ENCODE measurements at regions not wholly inside any gene's neighbourhood (a gene's known extent, or its start where the extent isn't known, plus 50 kb on each side); places are given as distances from the start of the nearest gene placed in this dataset.

- TF ChIP-seq, protein P1, sequence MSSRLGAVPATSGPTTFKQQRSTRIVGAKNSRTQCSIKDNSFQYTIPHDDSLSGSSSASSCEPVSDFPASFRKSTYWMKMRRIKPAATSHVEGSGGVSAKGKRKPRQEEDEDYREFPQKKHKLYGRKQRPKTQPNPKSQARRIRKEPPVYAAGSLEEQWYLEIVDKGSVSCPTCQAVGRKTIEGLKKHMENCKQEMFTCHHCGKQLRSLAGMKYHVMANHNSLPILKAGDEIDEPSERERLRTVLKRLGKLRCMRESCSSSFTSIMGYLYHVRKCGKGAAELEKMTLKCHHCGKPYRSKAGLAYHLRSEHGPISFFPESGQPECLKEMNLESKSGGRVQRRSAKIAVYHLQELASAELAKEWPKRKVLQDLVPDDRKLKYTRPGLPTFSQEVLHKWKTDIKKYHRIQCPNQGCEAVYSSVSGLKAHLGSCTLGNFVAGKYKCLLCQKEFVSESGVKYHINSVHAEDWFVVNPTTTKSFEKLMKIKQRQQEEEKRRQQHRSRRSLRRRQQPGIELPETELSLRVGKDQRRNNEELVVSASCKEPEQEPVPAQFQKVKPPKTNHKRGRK (CRISPR knock-in tag; IDR thresholded peaks at IDR 0.05): no peak
- 0 out of 4 replicates have a peak, but pooled peaks of 1 of the 2 experiments have one; percentile 6 for TF ChIP-seq NR2F1 (CRISPR knock-in tag; IDR thresholded peaks at IDR 0.05)
- TF ChIP-seq, protein P2, sequence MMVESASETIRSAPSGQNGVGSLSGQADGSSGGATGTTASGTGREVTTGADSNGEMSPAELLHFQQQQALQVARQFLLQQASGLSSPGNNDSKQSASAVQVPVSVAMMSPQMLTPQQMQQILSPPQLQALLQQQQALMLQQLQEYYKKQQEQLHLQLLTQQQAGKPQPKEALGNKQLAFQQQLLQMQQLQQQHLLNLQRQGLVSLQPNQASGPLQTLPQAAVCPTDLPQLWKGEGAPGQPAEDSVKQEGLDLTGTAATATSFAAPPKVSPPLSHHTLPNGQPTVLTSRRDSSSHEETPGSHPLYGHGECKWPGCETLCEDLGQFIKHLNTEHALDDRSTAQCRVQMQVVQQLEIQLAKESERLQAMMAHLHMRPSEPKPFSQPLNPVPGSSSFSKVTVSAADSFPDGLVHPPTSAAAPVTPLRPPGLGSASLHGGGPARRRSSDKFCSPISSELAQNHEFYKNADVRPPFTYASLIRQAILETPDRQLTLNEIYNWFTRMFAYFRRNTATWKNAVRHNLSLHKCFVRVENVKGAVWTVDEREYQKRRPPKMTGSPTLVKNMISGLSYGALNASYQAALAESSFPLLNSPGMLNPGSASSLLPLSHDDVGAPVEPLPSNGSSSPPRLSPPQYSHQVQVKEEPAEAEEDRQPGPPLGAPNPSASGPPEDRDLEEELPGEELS (CRISPR knock-in tag; IDR thresholded peaks at IDR 0.05): peak; percentile 40; the same call in 1 of the 2 replicates
- peak; percentile 96 for TF ChIP-seq RBFOX2 (IDR thresholded peaks at IDR 0.05; ENCODE audit: low read depth, low read length)
- TF ChIP-seq, protein P3, sequence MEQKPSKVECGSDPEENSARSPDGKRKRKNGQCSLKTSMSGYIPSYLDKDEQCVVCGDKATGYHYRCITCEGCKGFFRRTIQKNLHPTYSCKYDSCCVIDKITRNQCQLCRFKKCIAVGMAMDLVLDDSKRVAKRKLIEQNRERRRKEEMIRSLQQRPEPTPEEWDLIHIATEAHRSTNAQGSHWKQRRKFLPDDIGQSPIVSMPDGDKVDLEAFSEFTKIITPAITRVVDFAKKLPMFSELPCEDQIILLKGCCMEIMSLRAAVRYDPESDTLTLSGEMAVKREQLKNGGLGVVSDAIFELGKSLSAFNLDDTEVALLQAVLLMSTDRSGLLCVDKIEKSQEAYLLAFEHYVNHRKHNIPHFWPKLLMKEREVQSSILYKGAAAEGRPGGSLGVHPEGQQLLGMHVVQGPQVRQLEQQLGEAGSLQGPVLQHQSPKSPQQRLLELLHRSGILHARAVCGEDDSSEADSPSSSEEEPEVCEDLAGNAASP (CRISPR knock-in tag; IDR thresholded peaks at IDR 0.05; ENCODE audit: borderline replicate concordance): peak; percentile 89; the same call in 1 of the 2 replicates
- peak; percentile 75 for TF ChIP-seq CBFB (CRISPR knock-in tag; IDR thresholded peaks at IDR 0.05)
- no peak for TF ChIP-seq PAX8 (CRISPR knock-in tag; IDR thresholded peaks at IDR 0.05; ENCODE audit: borderline replicate concordance)
- peak in 1 of 2 experiments; percentile 71; a peak in 1 of 4 replicates for TF ChIP-seq KLF16 (CRISPR knock-in tag; IDR thresholded peaks at IDR 0.05)
- TF ChIP-seq PRMT3 (CRISPR knock-in tag; IDR thresholded peaks at IDR 0.05; ENCODE audit: borderline replicate concordance, low read depth): no peak; the same call in 1 of the 2 replicates
- TF ChIP-seq, protein P4, sequence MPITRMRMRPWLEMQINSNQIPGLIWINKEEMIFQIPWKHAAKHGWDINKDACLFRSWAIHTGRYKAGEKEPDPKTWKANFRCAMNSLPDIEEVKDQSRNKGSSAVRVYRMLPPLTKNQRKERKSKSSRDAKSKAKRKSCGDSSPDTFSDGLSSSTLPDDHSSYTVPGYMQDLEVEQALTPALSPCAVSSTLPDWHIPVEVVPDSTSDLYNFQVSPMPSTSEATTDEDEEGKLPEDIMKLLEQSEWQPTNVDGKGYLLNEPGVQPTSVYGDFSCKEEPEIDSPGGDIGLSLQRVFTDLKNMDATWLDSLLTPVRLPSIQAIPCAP (CRISPR knock-in tag; IDR thresholded peaks at IDR 0.05; ENCODE audit: low read depth): 0 out of 2 replicates have a peak, but pooled peaks have one; percentile 25
- peak; percentile 84 for TF ChIP-seq BCL6 (CRISPR knock-in tag; IDR thresholded peaks at IDR 0.05)
- TF ChIP-seq, protein P5, sequence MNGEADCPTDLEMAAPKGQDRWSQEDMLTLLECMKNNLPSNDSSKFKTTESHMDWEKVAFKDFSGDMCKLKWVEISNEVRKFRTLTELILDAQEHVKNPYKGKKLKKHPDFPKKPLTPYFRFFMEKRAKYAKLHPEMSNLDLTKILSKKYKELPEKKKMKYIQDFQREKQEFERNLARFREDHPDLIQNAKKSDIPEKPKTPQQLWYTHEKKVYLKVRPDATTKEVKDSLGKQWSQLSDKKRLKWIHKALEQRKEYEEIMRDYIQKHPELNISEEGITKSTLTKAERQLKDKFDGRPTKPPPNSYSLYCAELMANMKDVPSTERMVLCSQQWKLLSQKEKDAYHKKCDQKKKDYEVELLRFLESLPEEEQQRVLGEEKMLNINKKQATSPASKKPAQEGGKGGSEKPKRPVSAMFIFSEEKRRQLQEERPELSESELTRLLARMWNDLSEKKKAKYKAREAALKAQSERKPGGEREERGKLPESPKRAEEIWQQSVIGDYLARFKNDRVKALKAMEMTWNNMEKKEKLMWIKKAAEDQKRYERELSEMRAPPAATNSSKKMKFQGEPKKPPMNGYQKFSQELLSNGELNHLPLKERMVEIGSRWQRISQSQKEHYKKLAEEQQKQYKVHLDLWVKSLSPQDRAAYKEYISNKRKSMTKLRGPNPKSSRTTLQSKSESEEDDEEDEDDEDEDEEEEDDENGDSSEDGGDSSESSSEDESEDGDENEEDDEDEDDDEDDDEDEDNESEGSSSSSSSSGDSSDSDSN (CRISPR knock-in tag; IDR thresholded peaks at IDR 0.05): peak; percentile 94
- peak; percentile 79 for TF ChIP-seq RCOR2 (CRISPR knock-in tag; IDR thresholded peaks at IDR 0.05)
- no peak for TF ChIP-seq PLRG1 (conservative IDR thresholded peaks at IDR 0.05)
- TF ChIP-seq, protein P6, sequence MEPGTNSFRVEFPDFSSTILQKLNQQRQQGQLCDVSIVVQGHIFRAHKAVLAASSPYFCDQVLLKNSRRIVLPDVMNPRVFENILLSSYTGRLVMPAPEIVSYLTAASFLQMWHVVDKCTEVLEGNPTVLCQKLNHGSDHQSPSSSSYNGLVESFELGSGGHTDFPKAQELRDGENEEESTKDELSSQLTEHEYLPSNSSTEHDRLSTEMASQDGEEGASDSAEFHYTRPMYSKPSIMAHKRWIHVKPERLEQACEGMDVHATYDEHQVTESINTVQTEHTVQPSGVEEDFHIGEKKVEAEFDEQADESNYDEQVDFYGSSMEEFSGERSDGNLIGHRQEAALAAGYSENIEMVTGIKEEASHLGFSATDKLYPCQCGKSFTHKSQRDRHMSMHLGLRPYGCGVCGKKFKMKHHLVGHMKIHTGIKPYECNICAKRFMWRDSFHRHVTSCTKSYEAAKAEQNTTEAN (CRISPR knock-in tag; conservative IDR thresholded peaks at IDR 0.05): 0 out of 2 replicates have a peak, but pooled peaks have one; percentile 28
- TF ChIP-seq ZMYM4 (CRISPR knock-in tag; IDR thresholded peaks at IDR 0.05): 0 out of 2 replicates have a peak, but pooled peaks have one; percentile 52
- 0 out of 2 replicates have a peak, but pooled peaks have one; percentile 53 for TF ChIP-seq PAF1 (CRISPR knock-in tag; IDR thresholded peaks at IDR 0.05)
Measured at GRCh38 chr20:17882065-17882833, 86.3 kb downstream of the SNX5 start (continued).

Measured in HepG2 (cell line).